Left lung (tissue), 4 donors: ENCODE measurements at regions not wholly inside any gene's neighbourhood (a gene's known extent, or its start where the extent isn't known, plus 50 kb on each side); places are given as distances from the start of the nearest gene placed in this dataset.

Source experiments
- ATAC-seq: fragments of 200-7000 bp; cut with Tn5 transposase; one replicate; pipeline ENCODE4 v1.9.1; 2020; ENCODE audit warnings: moderate library complexity
- DNase-seq, 4 donors: peaks; one replicate each; pipeline ENCODE4 v3.0.0-alpha.2; 2013 to 2020
- H3K27ac ChIP-seq, 2 donors: fragments of 200-600 bp; sonication (generic) in 1 of 2; one replicate each; pipeline versions ENCODE4 v1.5.0 to v1.8.0; 2020 to 2021
- H3K27me3 ChIP-seq, 2 donors: fragments of 200-600 bp; sonication (generic) in 1 of 2; one replicate each; pipeline versions ENCODE4 v1.5.0 to v1.8.0; 2020 to 2021
- H3K36me3 ChIP-seq, 2 donors: fragments of 200-600 bp; sonication (generic) in 1 of 2; one replicate each; pipeline versions ENCODE4 v1.5.0 to v1.8.0; 2020 to 2021
- H3K4me1 ChIP-seq, 2 donors: fragments of 200-600 bp; one replicate each; pipeline ENCODE4 v1.8.0; 2021
- H3K4me3 ChIP-seq, 2 donors: fragments of 200-600 bp; sonication (generic) in 1 of 2; one replicate each; pipeline versions ENCODE4 v1.5.0 to v1.8.0; 2020 to 2021; ENCODE audit warnings: mild to moderate bottlenecking in 1 of 2
- H3K9me3 ChIP-seq, 2 donors: fragments of 200-600 bp; sonication (generic) in 1 of 2; one replicate each; pipeline versions ENCODE4 v1.5.0 to v1.8.0; 2020 to 2021
- CTCF ChIP-seq, 2 donors: fragments of 200-600 bp; sonication (generic) in 1 of 2; IDR thresholded peaks; one replicate each; pipeline versions ENCODE4 v1.5.0 to v1.8.0; 2021; ENCODE audit warnings: antibody characterized with exemption in 2 of 2
- intact Hi-C, 2 donors: fragments of 100-400 bp; cut with DNase I; formaldehyde crosslinking; loops; one replicate each; pipeline versions ENCODE4 v1.11.2 to v1.14.2; 2022
- donor health status: DM: no; HTN: yes; CAD: no.
- donor health status: DM: no; HTN: no; CAD: no.

GRCh38 chr20:40860487-40860902 is 168.1 kb upstream of the TOP1 start:
- peak; percentile 44 for ATAC-seq
- Histone ChIP-seq H3K4me3 (no peak overlapping the region), H3K36me3 (no peaks in the 10 kb centered on the region), H3K9me3 (no peaks in the 10 kb centered on the region), H3K27me3 (no peaks in the 10 kb centered on the region), H3K4me1 (no peaks in the 10 kb centered on the region), H3K27ac (no peak overlapping the region)
- TF ChIP-seq CTCF (IDR thresholded peaks at IDR 0.05), result no peak
- DNase-seq, result peak in 1 of 4 donors; percentile 43
- intact Hi-C loops, result no loop called here

- H3K27ac ChIP-seq, result no peak overlapping the region
- H3K4me3 ChIP-seq, result no peak overlapping the region
- no peaks in the 10 kb centered on the region for H3K4me1 ChIP-seq
- H3K36me3 ChIP-seq, result no peaks in the 10 kb centered on the region
- no peaks in the 10 kb centered on the region for H3K9me3 ChIP-seq
- no peak for TF ChIP-seq CTCF (IDR thresholded peaks at IDR 0.05)
- intact Hi-C loops, result no loop called here
- no peak for DNase-seq
- no peak for ATAC-seq
- no peaks in the 10 kb centered on the region for H3K27me3 ChIP-seq
Observed at GRCh38 chr20:40861427-40862008, 167.1 kb upstream of the TOP1 start.

- Histone ChIP-seq H3K27me3 (no peaks in the 10 kb centered on the region), H3K27ac (no peak overlapping the region), H3K9me3 (no peaks in the 10 kb centered on the region), H3K4me1 (no peaks in the 10 kb centered on the region), H3K4me3 (no peak overlapping the region), H3K36me3 (no peaks in the 10 kb centered on the region)
- ATAC-seq (no peak), DNase-seq (no peak)
- intact Hi-C loops, result no loop called here
- no peak for TF ChIP-seq CTCF (IDR thresholded peaks at IDR 0.05)
Observed at GRCh38 chr20:40863355-40863919, 165.2 kb upstream of the TOP1 start.

DNA sequence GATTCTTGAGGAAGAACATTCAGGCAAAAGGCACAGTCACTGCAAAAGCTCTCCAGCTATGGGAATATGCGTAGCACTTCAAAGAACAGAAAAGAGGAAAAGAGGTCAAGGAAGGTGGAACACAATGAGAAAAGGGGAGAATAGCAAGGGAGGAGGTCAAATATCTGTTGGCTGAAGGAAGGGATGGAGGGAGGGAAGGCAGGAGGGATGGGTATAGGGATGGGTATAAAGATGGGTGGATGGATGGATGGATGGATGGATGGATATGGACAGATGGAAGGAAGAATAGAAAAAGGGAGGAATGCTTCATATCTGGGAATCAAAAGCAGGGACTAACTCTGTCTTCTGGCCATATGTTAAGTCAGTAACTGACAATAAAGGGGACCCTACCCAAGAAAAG is 164.2 kb upstream of the TOP1 start:
- Histone ChIP-seq H3K4me1 (no peaks in the 10 kb centered on the region), H3K4me3 (no peak overlapping the region), H3K27me3 (no peaks in the 10 kb centered on the region), H3K27ac (no peak overlapping the region), H3K36me3 (no peaks in the 10 kb centered on the region), H3K9me3 (no peaks in the 10 kb centered on the region)
- DNase-seq (no peak), ATAC-seq (no peak)
- intact Hi-C loops, result no loop called here
- TF ChIP-seq CTCF (IDR thresholded peaks at IDR 0.05), result no peak

- Histone ChIP-seq H3K27me3 (no peaks in the 10 kb centered on the region), H3K9me3 (no peaks in the 10 kb centered on the region), H3K36me3 (no peaks in the 10 kb centered on the region), H3K4me3 (no peak overlapping the region), H3K27ac (no peak overlapping the region), H3K4me1 (no peaks in the 10 kb centered on the region)
- intact Hi-C loops, result no loop called here
- TF ChIP-seq CTCF (IDR thresholded peaks at IDR 0.05), result no peak
- DNase-seq (no peak), ATAC-seq (no peak)
Observed at GRCh38 chr20:40865095-40865494, 163.5 kb upstream of the TOP1 start.
